GM12878 (cell line): ENCODE measurements at regions not wholly inside any gene's neighbourhood (a gene's known extent, or its start where the extent isn't known, plus 50 kb on each side); places are given as distances from the start of the nearest gene placed in this dataset.

Experiments used
- ATAC-seq: fragments of 200-7000 bp; cut with Tn5 transposase; 3 replicates; pipeline ENCODE4 v1.9.1; 2020; ENCODE audit warnings: mild to moderate bottlenecking, moderate library complexity
- BruUV-seq: library from RNA; stranded (reverse); fragments of 400-500 nt; replicated peaks from 2 replicates; lab custom pipeline; 2021; lab: Mats Ljungman, UMichigan
- CTCF ChIA-PET: fragments of 300-600 bp; sonication (Branson Sonifier 250); formaldehyde crosslinking; extraction: SDS; loops from one replicate; lab custom pipeline; 2021; ENCODE audit warnings: inconsistent platforms; lab: Yijun Ruan, JAX
- POLR2A ChIA-PET: fragments of 350-600 bp; formaldehyde crosslinking; extraction: SDS; loops from one replicate; lab custom pipeline; 2021; ENCODE audit warnings: inconsistent platforms; lab: Charles Lee
- RAD21 ChIA-PET: fragments of 300-600 bp; sonication (Branson Sonifier 250); formaldehyde crosslinking; loops from one replicate; lab custom pipeline; 2023; ENCODE audit warnings: antibody characterized with exemption; ENCODE audit not compliant: unreplicated experiment; lab: Charles Lee
- SMC1A ChIA-PET: fragments of 300-600 bp; sonication (Branson Sonifier 250); formaldehyde crosslinking; loops from one replicate; lab custom pipeline; 2023; ENCODE audit not compliant: unreplicated experiment, uncharacterized antibody; lab: Charles Lee
- DNase-seq: peaks from one replicate; pipeline ENCODE4 v3.0.0-alpha.2; 2011; ENCODE audit warnings: low read depth, low spot score
- FAIRE-seq: peaks from 3 replicates; lab custom pipeline; 2011; peaks lifted over from hg19 to GRCh38; lab: Jason Lieb, UNC
- H2AFZ ChIP-seq: 2 replicates; pipeline ENCODE4 v1.6.0; 2011; ENCODE audit warnings: low read depth, low read length, control low read depth; ENCODE audit not compliant: control insufficient read depth
- H3K27ac ChIP-seq: 2 replicates; pipeline ENCODE4 v1.5.1; 2011; ENCODE audit warnings: control low read depth; ENCODE audit not compliant: control insufficient read depth, insufficient read depth
- H3K27me3 ChIP-seq, 2 experiments: replicated peaks in 1 of 2; 2 replicates each; pipeline versions ENCODE4 v1.6.0 to v1.6.1; 2011; ENCODE audit warnings: low read length in 1 of 2; ENCODE audit not compliant: control insufficient read depth in 2 of 2, insufficient read depth in 2 of 2
- H3K36me3 ChIP-seq, 2 experiments: 2 replicates each; pipeline ENCODE4 v1.5.1; 2011; ENCODE audit warnings: low read length in 1 of 2; ENCODE audit not compliant: control insufficient read depth in 2 of 2, insufficient read depth in 2 of 2
- H3K4me1 ChIP-seq: 2 replicates; pipeline ENCODE4 v1.6.1; 2011; ENCODE audit warnings: mild to moderate bottlenecking, low read length, moderate library complexity, mixed read lengths; ENCODE audit not compliant: control insufficient read depth, insufficient read depth
- H3K4me2 ChIP-seq: 2 replicates; pipeline ENCODE4 v1.6.0; 2011; ENCODE audit warnings: control low read depth; ENCODE audit not compliant: control insufficient read depth, insufficient read depth
- H3K4me3 ChIP-seq: fragments of 200-600 bp; sonication (generic); 2 replicates; pipeline ENCODE4 v1.5.1; 2016
- H3K79me2 ChIP-seq: 2 replicates; pipeline ENCODE4 v1.6.0; 2011; ENCODE audit warnings: low read length; ENCODE audit not compliant: control insufficient read depth, insufficient read depth
- H3K9ac ChIP-seq: 2 replicates; pipeline ENCODE4 v1.8.0; 2011; ENCODE audit warnings: low read length, control low read depth, mixed read lengths; ENCODE audit not compliant: control insufficient read depth, insufficient read depth
- H3K9me3 ChIP-seq: replicated peaks from 3 replicates; pipeline ENCODE4 v1.5.1; 2011; ENCODE audit warnings: mild to moderate bottlenecking, low read length; ENCODE audit not compliant: control insufficient read depth, insufficient read depth
- H4K20me1 ChIP-seq: 2 replicates; pipeline ENCODE4 v1.6.0; 2011; ENCODE audit not compliant: control insufficient read depth, insufficient read depth
- MYB ChIP-seq: fragments of 150-350 bp; IDR thresholded peaks from 2 replicates; pipeline ENCODE4 v1.6.1; 2014; ENCODE audit warnings: mild to moderate bottlenecking, low read depth, low read length, borderline replicate concordance
- RAD21 ChIP-seq: IDR thresholded peaks from 2 replicates; pipeline ENCODE4 v1.6.1; 2011; ENCODE audit warnings: mild to moderate bottlenecking, low read depth, low read length, moderate library complexity; ENCODE audit not compliant: insufficient read depth
- SMC3 ChIP-seq: IDR thresholded peaks from 2 replicates; pipeline ENCODE4 v1.6.1; 2011; ENCODE audit warnings: low read length, improper control_type of control experiment, borderline replicate concordance
- ZNF274 ChIP-seq: IDR thresholded peaks from one replicate; pipeline ENCODE4 v1.8.0; 2011; ENCODE audit not compliant: insufficient read length, insufficient read depth
- WGBS: methylation state at CpG from one replicate; pipeline ENCODE4 v1.1.6; 2016; ENCODE audit warnings: low lambda C conversion rate; ENCODE audit not compliant: insufficient replicate concordance, insufficient coverage; ENCODE audit errors: missing lambda C conversion rate; 5-methylcytosine and 5-hydroxymethylcytosine counted together
- in situ Hi-C: fragments of 300-500 bp; cut with MboI; formaldehyde crosslinking; loops from 9 replicates; pipeline ENCODE4 v1.14.3; 2018; ENCODE audit warnings: mixed read lengths
- intact Hi-C: fragments of 100-400 bp; cut with micrococcal nuclease; formaldehyde crosslinking; loops from one replicate; pipeline ENCODE4 v1.14.2; 2022; ENCODE audit not compliant: unreplicated experiment
- TF ChIP-seq, protein P1 (sequence below), 3 experiments: IDR thresholded peaks in 2 of 3; conservative IDR thresholded peaks in 1 of 3; 2 replicates each; pipeline ENCODE4 v1.5.1; 2011; ENCODE audit warnings: low read depth in 3 of 3, low read length in 3 of 3, mild to moderate bottlenecking in 3 of 3, control low read depth in 2 of 3, moderate library complexity in 2 of 3, inconsistent platforms in 1 of 3, mixed read lengths in 1 of 3; ENCODE audit not compliant: control insufficient read depth in 2 of 3, insufficient read depth in 1 of 3; ENCODE audit errors: extremely low read depth in 1 of 3

- no peak overlapping the region for H3K4me2 ChIP-seq
- TF ChIP-seq ZNF274, result no peak
- TF ChIP-seq, protein P1, sequence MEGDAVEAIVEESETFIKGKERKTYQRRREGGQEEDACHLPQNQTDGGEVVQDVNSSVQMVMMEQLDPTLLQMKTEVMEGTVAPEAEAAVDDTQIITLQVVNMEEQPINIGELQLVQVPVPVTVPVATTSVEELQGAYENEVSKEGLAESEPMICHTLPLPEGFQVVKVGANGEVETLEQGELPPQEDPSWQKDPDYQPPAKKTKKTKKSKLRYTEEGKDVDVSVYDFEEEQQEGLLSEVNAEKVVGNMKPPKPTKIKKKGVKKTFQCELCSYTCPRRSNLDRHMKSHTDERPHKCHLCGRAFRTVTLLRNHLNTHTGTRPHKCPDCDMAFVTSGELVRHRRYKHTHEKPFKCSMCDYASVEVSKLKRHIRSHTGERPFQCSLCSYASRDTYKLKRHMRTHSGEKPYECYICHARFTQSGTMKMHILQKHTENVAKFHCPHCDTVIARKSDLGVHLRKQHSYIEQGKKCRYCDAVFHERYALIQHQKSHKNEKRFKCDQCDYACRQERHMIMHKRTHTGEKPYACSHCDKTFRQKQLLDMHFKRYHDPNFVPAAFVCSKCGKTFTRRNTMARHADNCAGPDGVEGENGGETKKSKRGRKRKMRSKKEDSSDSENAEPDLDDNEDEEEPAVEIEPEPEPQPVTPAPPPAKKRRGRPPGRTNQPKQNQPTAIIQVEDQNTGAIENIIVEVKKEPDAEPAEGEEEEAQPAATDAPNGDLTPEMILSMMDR (IDR thresholded peaks at IDR 0.05 in 2 of 3, conservative IDR thresholded peaks at IDR 0.05 in 1 of 3; ENCODE audit: control insufficient read depth in 2 of 3, extremely low read depth in 1 of 3, insufficient read depth in 1 of 3, low read depth in 3 of 3, low read length in 3 of 3), result peak; percentile 73 to 76 (median 74)
- peak; percentile 87 for TF ChIP-seq RAD21
- no peak for TF ChIP-seq MYB
- TF ChIP-seq SMC3, result peak; percentile 82; the same call in 1 of the 2 replicates
- in situ Hi-C loops, result no loop called here
- intact Hi-C loops, result loop anchor here (1.0 to 5.0 kb wide), 5 partner anchors 187 to 1095 kb away; no protein-coding TSS in a partner anchor
- H3K79me2 ChIP-seq, result no peaks in the 10 kb centered on the region
- no peaks in the 10 kb centered on the region for H3K36me3 ChIP-seq
- DNase-seq, result no peak
- H3K4me1 ChIP-seq, result no peaks in the 10 kb centered on the region
- peak; percentile 76 for ATAC-seq
- H4K20me1 ChIP-seq, result no peaks in the 10 kb centered on the region
- ChIA-PET CTCF (interaction anchor here (0.5 to 3.4 kb wide), 38 partner anchors 9 to 1493 kb away, joined by 3 to 36 read pairs (median 4); no protein-coding TSS in a partner anchor), SMC1A (interaction anchor here (0.6 to 2.0 kb wide), 12 partner anchors 9 to 1148 kb away, joined by 3 to 13 read pairs (median 4); no protein-coding TSS in a partner anchor), POLR2A (no interaction called here), RAD21 (interaction anchor here (0.6 to 2.2 kb wide), 14 partner anchors 188 to 1153 kb away, joined by 3 to 16 read pairs (median 4); no protein-coding TSS in a partner anchor)
- H3K4me3 ChIP-seq, result no peak overlapping the region
- no peaks in the 10 kb centered on the region; the same call in 2 of the 3 replicates for H3K9me3 ChIP-seq
- H3K27me3 ChIP-seq, result peaks cover 0 to 1% of the 10 kb centered on the region in 2 experiments; a peak in 1 of 4 replicates
- peak; percentile 91 for FAIRE-seq
- no peak overlapping the region for H3K27ac ChIP-seq
- H2AFZ ChIP-seq, result no peak overlapping the region
- WGBS, result 100% methylated on average over 1 of the region's 2 CpGs
- BruUV-seq, result no TSS peak
- H3K9ac ChIP-seq, result no peak overlapping the region
Observed at GRCh38 chr21:35840197-35840799, 220.0 kb downstream of the SETD4 start.
